T-helper 1 cell (primary cell): ENCODE measurements at regions not wholly inside any gene's neighbourhood (a gene's known extent, or its start where the extent isn't known, plus 50 kb on each side); places are given as distances from the start of the nearest gene placed in this dataset.

Experiments used
- DNase-seq, 5 donors: peaks; one replicate each; pipeline ENCODE4 v3.0.0-alpha.2; 2012 to 2020

DNA sequence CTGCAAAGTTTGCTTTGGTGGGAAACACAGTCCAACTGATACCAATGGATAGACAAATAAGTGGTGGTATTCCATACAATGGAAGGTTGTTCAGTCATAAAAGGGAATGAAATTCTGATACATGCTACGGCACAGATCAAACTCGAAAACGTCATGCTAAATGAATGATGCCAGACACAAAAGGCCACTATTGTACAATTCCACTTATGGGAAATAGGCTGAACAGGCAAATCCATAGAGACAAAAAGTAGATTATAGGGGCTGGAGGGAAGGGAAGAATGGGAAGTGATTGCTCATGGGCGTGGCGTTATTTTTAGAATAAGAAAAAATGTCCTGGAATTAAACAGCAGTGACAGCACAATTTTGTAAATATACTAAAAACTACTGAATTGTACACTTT is 66.0 kb upstream of the FOXK1 start:
- no peak for DNase-seq

DNA sequence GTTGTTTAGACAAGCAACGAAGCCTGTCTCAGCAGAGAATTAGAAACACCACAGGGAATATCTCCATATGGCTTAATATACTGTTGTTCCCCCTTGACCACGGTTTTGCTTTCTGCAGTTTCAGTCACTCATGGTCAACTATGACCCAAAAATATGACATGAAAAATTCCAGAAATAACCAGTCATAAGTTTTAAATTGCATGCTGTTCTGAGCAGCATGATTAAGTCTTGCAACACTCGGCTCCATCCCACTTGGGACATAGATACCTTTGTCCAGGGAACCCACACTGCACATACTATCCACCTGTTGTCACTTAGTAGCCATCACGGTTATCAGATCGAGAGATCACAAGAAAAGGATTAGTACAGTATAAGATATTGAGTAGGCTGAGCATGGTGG is 60.7 kb upstream of the FOXK1 start:
- DNase-seq = no peak

DNA sequence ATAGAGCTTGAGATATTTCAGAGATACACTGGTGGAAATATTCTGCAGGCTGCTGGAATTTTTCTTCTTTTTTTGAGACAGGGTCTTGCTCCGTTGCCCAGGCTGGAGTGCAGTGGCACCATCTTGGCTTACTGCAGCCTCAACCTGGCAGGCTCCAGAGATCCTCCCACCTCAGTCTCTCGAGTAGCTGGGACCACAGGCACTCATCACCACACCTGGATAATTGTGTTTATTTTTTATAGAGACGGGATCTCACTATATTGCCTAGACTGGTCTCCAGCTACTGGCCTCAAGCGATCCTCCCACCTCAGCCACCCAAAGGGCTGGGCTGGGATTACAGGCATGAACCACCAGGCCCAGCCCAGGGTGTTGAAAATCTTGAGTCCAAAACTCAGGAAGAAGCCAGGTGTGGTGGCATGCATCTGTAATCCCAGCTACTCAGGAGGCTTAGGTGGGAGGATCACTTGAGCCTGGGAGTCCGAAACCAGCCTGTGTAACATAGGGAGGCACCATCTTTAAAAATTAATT is 55.7 kb upstream of the FOXK1 start:
- no peak for DNase-seq

DNA sequence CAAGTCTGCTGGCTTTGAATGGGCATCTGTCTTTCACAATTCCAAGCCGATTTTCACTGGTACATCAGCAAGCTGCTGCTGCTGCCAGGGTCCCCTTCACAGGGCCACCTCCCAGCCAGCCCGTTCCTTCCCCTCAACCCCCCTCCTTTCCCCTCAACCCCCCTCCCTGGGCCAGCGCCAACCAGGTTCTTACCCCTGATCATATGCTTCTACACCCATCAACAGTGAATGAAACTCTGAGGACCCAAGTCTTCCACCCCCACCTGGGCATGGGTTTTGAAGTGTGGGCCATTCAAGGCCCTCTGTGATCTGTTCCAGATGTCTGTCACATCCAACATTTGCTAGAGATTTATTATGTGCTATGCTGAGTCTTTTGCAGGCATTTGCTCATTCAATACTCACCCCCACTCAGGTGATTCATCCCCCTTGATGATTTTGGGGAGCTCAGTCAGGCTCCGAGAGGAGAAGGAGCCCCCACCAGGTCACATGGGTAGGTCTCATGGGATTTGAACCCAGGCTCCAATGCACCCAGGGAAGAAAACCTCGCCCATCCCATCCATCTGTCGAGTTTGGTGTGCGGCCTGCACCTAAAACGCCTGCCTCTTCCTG is 52.7 kb upstream of the FOXK1 start:
- no peak for DNase-seq

DNA sequence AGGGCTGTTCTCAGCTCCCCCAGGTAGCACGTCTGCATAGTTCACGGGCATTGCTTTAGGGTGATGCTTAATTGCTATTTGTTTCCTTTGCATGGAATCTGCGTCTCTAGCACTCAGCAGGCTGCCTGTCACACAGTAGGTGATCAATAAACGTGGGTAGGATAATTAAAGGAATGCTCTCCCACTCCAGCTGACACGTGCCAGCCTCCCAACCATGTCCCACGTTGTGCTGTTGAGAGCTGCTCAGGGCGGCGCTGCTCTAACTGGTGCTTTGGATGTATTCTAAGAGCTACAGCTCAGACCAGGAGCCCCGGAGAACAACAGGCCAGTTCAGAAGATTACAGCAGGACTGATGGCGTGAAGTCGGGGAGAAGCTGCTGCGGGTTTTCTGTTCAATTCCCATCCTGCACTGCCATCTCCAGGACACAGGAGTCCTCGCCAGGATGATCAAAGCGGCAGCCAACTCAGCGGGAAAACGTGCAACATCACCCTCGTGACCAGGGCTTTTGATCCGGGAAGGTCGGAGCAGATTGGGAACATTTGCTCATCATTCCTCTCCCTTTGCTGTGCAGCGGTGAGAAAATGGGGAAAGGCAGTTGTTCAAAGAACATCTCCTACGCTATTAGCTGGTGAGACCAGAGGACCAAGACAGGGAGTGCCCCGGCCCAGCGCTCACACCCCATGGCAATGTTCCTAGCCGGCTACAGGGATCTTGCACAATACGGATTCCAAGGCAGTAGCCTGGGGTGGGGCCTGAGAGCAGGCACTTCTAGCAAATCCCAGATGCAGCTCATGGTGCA is 50.5 kb upstream of the FOXK1 start:
- no peak for DNase-seq
